ENCODE measurements at regions not wholly inside any gene's neighbourhood (a gene's known extent, or its start where the extent isn't known, plus 50 kb on each side); places are given as distances from the start of the nearest gene placed in this dataset.

GRCh38 chr14:62117010-62117750 lies 355.0 kb downstream of the SNAPC1 start:
- H3K27me3 Mint-ChIP-seq: peaks cover 81% of the 10 kb centered on the region
- intact Hi-C loops (cut with micrococcal nuclease): no loop called here
- no peaks in the 10 kb centered on the region for H3K4me1 Mint-ChIP-seq
- peak; percentile 82 for DNase-seq
- no peaks in the 10 kb centered on the region for H3K9me3 Mint-ChIP-seq
- H3K36me3 Mint-ChIP-seq (ENCODE audit: low read depth): no peaks in the 10 kb centered on the region
- H3K27ac Mint-ChIP-seq: no peak overlapping the region
- peak overlapping the region; percentile 39 for H3K4me3 Mint-ChIP-seq

GRCh38 chr14:62117751-62118105 lies 355.5 kb downstream of the SNAPC1 start:
- H3K9me3 Mint-ChIP-seq: no peaks in the 10 kb centered on the region

GRCh38 chr14:62118461-62118860 lies 356.2 kb downstream of the SNAPC1 start:
- intact Hi-C loops (cut with micrococcal nuclease): no loop called here
- H3K27ac Mint-ChIP-seq: no peak overlapping the region
- H3K36me3 Mint-ChIP-seq (ENCODE audit: low read depth): no peaks in the 10 kb centered on the region
- no peak for DNase-seq
- no peaks in the 10 kb centered on the region for H3K4me1 Mint-ChIP-seq
- H3K9me3 Mint-ChIP-seq: no peaks in the 10 kb centered on the region
- no peak overlapping the region for H3K4me3 Mint-ChIP-seq
- H3K27me3 Mint-ChIP-seq: peaks cover 84% of the 10 kb centered on the region

More at GRCh38 chr14:62117751-62118105, 355.5 kb downstream of the SNAPC1 start:
- intact Hi-C loops (cut with micrococcal nuclease): no loop called here
- Mint-ChIP-seq H3K4me3 (peak overlapping the region; percentile 39), H3K27me3 (peaks cover 83% of the 10 kb centered on the region), H3K4me1 (no peaks in the 10 kb centered on the region), H3K27ac (no peak overlapping the region), H3K36me3 (ENCODE audit: low read depth) (no peaks in the 10 kb centered on the region)
- DNase-seq: no peak

GRCh38 chr14:62118871-62119270 lies 356.7 kb downstream of the SNAPC1 start:
- Mint-ChIP-seq H3K27me3 (peaks cover 83% of the 10 kb centered on the region), H3K36me3 (ENCODE audit: low read depth) (no peaks in the 10 kb centered on the region), H3K27ac (no peak overlapping the region), H3K4me1 (no peaks in the 10 kb centered on the region), H3K4me3 (no peak overlapping the region), H3K9me3 (no peaks in the 10 kb centered on the region)
- intact Hi-C loops (cut with micrococcal nuclease): no loop called here
- no peak for DNase-seq

- intact Hi-C loops (cut with micrococcal nuclease): loop anchor here (10.0 kb wide), 2 partner anchors 199 to 259 kb away; no protein-coding TSS in a partner anchor
Measured at GRCh38 chr14:62123961-62124360, 361.7 kb downstream of the SNAPC1 start.

GRCh38 chr14:62125793-62126192 lies 363.6 kb downstream of the SNAPC1 start:
- no peak overlapping the region for H3K4me3 Mint-ChIP-seq
- no peaks in the 10 kb centered on the region for H3K9me3 Mint-ChIP-seq
- H3K27me3 Mint-ChIP-seq: peaks cover 71% of the 10 kb centered on the region
- no peaks in the 10 kb centered on the region for H3K36me3 Mint-ChIP-seq (ENCODE audit: low read depth)
- no peaks in the 10 kb centered on the region for H3K4me1 Mint-ChIP-seq
- no peak overlapping the region for H3K27ac Mint-ChIP-seq
- DNase-seq: no peak
- intact Hi-C loops (cut with micrococcal nuclease): loop anchor here (2.0 to 10.0 kb wide), 5 partner anchors 201 to 858 kb away; partner anchors contain the start of gene TMEM30B

More at GRCh38 chr14:62123961-62124360, 361.7 kb downstream of the SNAPC1 start:
- no peaks in the 10 kb centered on the region for H3K36me3 Mint-ChIP-seq (ENCODE audit: low read depth)
- H3K4me3 Mint-ChIP-seq: no peak overlapping the region
- H3K27me3 Mint-ChIP-seq: peaks cover 75% of the 10 kb centered on the region
- no peaks in the 10 kb centered on the region for H3K4me1 Mint-ChIP-seq
- H3K9me3 Mint-ChIP-seq: no peaks in the 10 kb centered on the region
- DNase-seq: no peak
- no peak overlapping the region for H3K27ac Mint-ChIP-seq

GRCh38 chr14:62126879-62127478 lies 364.8 kb downstream of the SNAPC1 start:
- peak; percentile 75 for DNase-seq
- Mint-ChIP-seq H3K27ac (no peak overlapping the region), H3K4me3 (no peak overlapping the region), H3K27me3 (peaks cover 70% of the 10 kb centered on the region), H3K4me1 (no peaks in the 10 kb centered on the region), H3K36me3 (ENCODE audit: low read depth) (no peaks in the 10 kb centered on the region), H3K9me3 (no peaks in the 10 kb centered on the region)
- intact Hi-C loops (cut with micrococcal nuclease): loop anchor here (1.0 to 10.0 kb wide), 6 partner anchors 202 to 860 kb away; partner anchors contain the start of gene TMEM30B

- H3K27ac Mint-ChIP-seq: no peak overlapping the region
- no peaks in the 10 kb centered on the region for H3K4me1 Mint-ChIP-seq
- no peaks in the 10 kb centered on the region for H3K36me3 Mint-ChIP-seq (ENCODE audit: low read depth)
- H3K9me3 Mint-ChIP-seq: no peaks in the 10 kb centered on the region
- no peak for DNase-seq
- intact Hi-C loops (cut with micrococcal nuclease): no loop called here
- H3K27me3 Mint-ChIP-seq: peaks cover 55% of the 10 kb centered on the region
- H3K4me3 Mint-ChIP-seq: no peak overlapping the region
Measured at GRCh38 chr14:62130441-62130840, 368.2 kb downstream of the SNAPC1 start.

GRCh38 chr14:62133776-62134550 lies 371.7 kb downstream of the SNAPC1 start:
- Mint-ChIP-seq H3K36me3 (ENCODE audit: low read depth) (no peaks in the 10 kb centered on the region), H3K27me3 (peaks cover 34% of the 10 kb centered on the region), H3K4me1 (no peaks in the 10 kb centered on the region), H3K9me3 (no peaks in the 10 kb centered on the region), H3K4me3 (no peak overlapping the region), H3K27ac (no peak overlapping the region)
- intact Hi-C loops (cut with micrococcal nuclease): no loop called here
- DNase-seq: no peak

GRCh38 chr14:62138593-62138992 lies 376.4 kb downstream of the SNAPC1 start:
- no peak overlapping the region for H3K27ac Mint-ChIP-seq
- intact Hi-C loops (cut with micrococcal nuclease): no loop called here
- peaks cover 12% of the 10 kb centered on the region for H3K27me3 Mint-ChIP-seq
- H3K4me1 Mint-ChIP-seq: no peaks in the 10 kb centered on the region
- no peaks in the 10 kb centered on the region for H3K36me3 Mint-ChIP-seq (ENCODE audit: low read depth)
- DNase-seq: no peak
- H3K4me3 Mint-ChIP-seq: no peak overlapping the region
- H3K9me3 Mint-ChIP-seq: no peaks in the 10 kb centered on the region

- Mint-ChIP-seq H3K4me1 (no peaks in the 10 kb centered on the region), H3K27me3 (peaks cover 10% of the 10 kb centered on the region), H3K27ac (no peak overlapping the region), H3K9me3 (no peaks in the 10 kb centered on the region), H3K4me3 (no peak overlapping the region), H3K36me3 (ENCODE audit: low read depth) (no peaks in the 10 kb centered on the region)
- no peak for DNase-seq
- intact Hi-C loops (cut with micrococcal nuclease): no loop called here
Measured at GRCh38 chr14:62141139-62141538, 378.9 kb downstream of the SNAPC1 start.

GRCh38 chr14:62143245-62143644 lies 381.0 kb downstream of the SNAPC1 start:
- no peak overlapping the region for H3K27ac Mint-ChIP-seq
- no peaks in the 10 kb centered on the region for H3K36me3 Mint-ChIP-seq (ENCODE audit: low read depth)
- peaks cover 5% of the 10 kb centered on the region for H3K9me3 Mint-ChIP-seq
- DNase-seq: no peak
- H3K27me3 Mint-ChIP-seq: peaks cover 8% of the 10 kb centered on the region
- H3K4me3 Mint-ChIP-seq: no peak overlapping the region
- no peaks in the 10 kb centered on the region for H3K4me1 Mint-ChIP-seq
- intact Hi-C loops (cut with micrococcal nuclease): no loop called here

GRCh38 chr14:62144863-62145262 lies 382.6 kb downstream of the SNAPC1 start:
- H3K27me3 Mint-ChIP-seq: peaks cover 8% of the 10 kb centered on the region
- H3K27ac Mint-ChIP-seq: no peak overlapping the region
- H3K9me3 Mint-ChIP-seq: peaks cover 5% of the 10 kb centered on the region

GRCh38 chr14:62146030-62146429 lies 383.8 kb downstream of the SNAPC1 start:
- no peak overlapping the region for H3K4me3 Mint-ChIP-seq
- peaks cover 5% of the 10 kb centered on the region for H3K9me3 Mint-ChIP-seq
- DNase-seq: no peak
- intact Hi-C loops (cut with micrococcal nuclease): no loop called here
- no peaks in the 10 kb centered on the region for H3K4me1 Mint-ChIP-seq
- no peaks in the 10 kb centered on the region for H3K36me3 Mint-ChIP-seq (ENCODE audit: low read depth)
- peaks cover 3% of the 10 kb centered on the region for H3K27me3 Mint-ChIP-seq
- H3K27ac Mint-ChIP-seq: no peak overlapping the region

More at GRCh38 chr14:62144863-62145262, 382.6 kb downstream of the SNAPC1 start:
- H3K36me3 Mint-ChIP-seq (ENCODE audit: low read depth): no peaks in the 10 kb centered on the region
- H3K4me1 Mint-ChIP-seq: no peaks in the 10 kb centered on the region
- no peak for DNase-seq
- H3K4me3 Mint-ChIP-seq: no peak overlapping the region
- intact Hi-C loops (cut with micrococcal nuclease): no loop called here
